HEK293 (cell line): ENCODE measurements at regions not wholly inside any gene's neighbourhood (a gene's known extent, or its start where the extent isn't known, plus 50 kb on each side); places are given as distances from the start of the nearest gene placed in this dataset.
A peak's percentile ranks its signal among the peaks of the same experiment; 100 is the strongest.

Experiments
- CTCF ChIA-PET: fragments of 350-600 bp; formaldehyde crosslinking; extraction: SDS; loops from one replicate; lab custom pipeline; 2021; ENCODE audit warnings: antibody characterized with exemption; lab: Yijun Ruan, JAX
- POLR2A ChIA-PET: fragments of 300-600 bp; formaldehyde crosslinking; extraction: SDS; loops from one replicate; lab custom pipeline; 2020; ENCODE audit warnings: antibody characterized with exemption, inconsistent platforms; lab: Yijun Ruan, JAX
- H3K27ac ChIP-seq: fragments of 200-500 bp; sonication (Bioruptor generic); 2 replicates; pipeline ENCODE4 v1.5.1; 2014; ENCODE audit warnings: low read depth, low read length, control low read depth, inconsistent platforms; ENCODE audit errors: extremely low read depth
- H3K36me3 ChIP-seq, 2 experiments: fragments of 200-500 bp in 1 of 2; sonication (Bioruptor generic) in 1 of 2; 1 replicate in 1 of 2; 2 replicates in 1 of 2; pipeline ENCODE4 v1.5.1; 2014 to 2017; ENCODE audit warnings: inconsistent platforms in 2 of 2, low read length in 2 of 2; ENCODE audit not compliant: control insufficient read depth in 2 of 2, insufficient read depth in 1 of 2
- H3K4me1 ChIP-seq: fragments of 200-500 bp; sonication (Bioruptor generic); 2 replicates; pipeline ENCODE4 v1.5.1; 2014; ENCODE audit warnings: mild to moderate bottlenecking, low read length, inconsistent platforms; ENCODE audit not compliant: control insufficient read depth, insufficient read depth
- H3K4me3 ChIP-seq: 2 replicates; pipeline ENCODE4 v1.5.1; 2011; ENCODE audit warnings: low read depth, mild to moderate bottlenecking, control low read depth, low read length, moderate library complexity
- H3K9me3 ChIP-seq: fragments of 200-500 bp; sonication (Bioruptor generic); 2 replicates; pipeline ENCODE4 v1.5.1; 2014; ENCODE audit warnings: low read depth, low read length, inconsistent platforms; ENCODE audit not compliant: control insufficient read depth, insufficient read depth
- CTCF ChIP-seq: fragments of 450-650 bp; formaldehyde crosslinking; IDR thresholded peaks from 2 replicates; pipeline ENCODE4 v1.5.1; 2016; ENCODE audit warnings: missing biosample characterization, missing genetic modification characterization
- KLF9 ChIP-seq: fragments of 450-650 bp; formaldehyde crosslinking; IDR thresholded peaks from 2 replicates; pipeline ENCODE4 v1.5.1; 2016; ENCODE audit warnings: missing biosample characterization, missing genetic modification characterization, low read depth
- PRDM1 ChIP-seq: fragments of 450-650 bp; formaldehyde crosslinking; IDR thresholded peaks from 2 replicates; pipeline ENCODE4; 2016; ENCODE audit warnings: missing biosample characterization, missing genetic modification characterization
- ZBTB10 ChIP-seq: fragments of 450-650 bp; formaldehyde crosslinking; IDR thresholded peaks from 2 replicates; pipeline ENCODE4 v1.5.1; 2016; ENCODE audit warnings: missing biosample characterization, missing genetic modification characterization
- ZBTB21 ChIP-seq: fragments of 450-650 bp; formaldehyde crosslinking; IDR thresholded peaks from 2 replicates; pipeline ENCODE4 v1.5.1; 2017; ENCODE audit warnings: missing biosample characterization, missing genetic modification characterization
- ZBTB6 ChIP-seq: fragments of 450-650 bp; formaldehyde crosslinking; IDR thresholded peaks from 2 replicates; pipeline ENCODE4 v1.5.1; 2017; ENCODE audit warnings: missing biosample characterization, missing genetic modification characterization
- ZFHX2 ChIP-seq: fragments of 450-650 bp; formaldehyde crosslinking; conservative IDR thresholded peaks from 2 replicates; pipeline ENCODE4 v1.5.1; 2016; ENCODE audit warnings: missing biosample characterization, missing genetic modification characterization
- ZNF18 ChIP-seq: fragments of 450-650 bp; formaldehyde crosslinking; IDR thresholded peaks from 2 replicates; pipeline ENCODE4 v1.5.1; 2016; ENCODE audit warnings: missing biosample characterization, missing genetic modification characterization
- ZNF280C ChIP-seq: fragments of 450-650 bp; formaldehyde crosslinking; IDR thresholded peaks from 2 replicates; pipeline ENCODE4 v1.5.1; 2016; ENCODE audit warnings: missing biosample characterization, missing genetic modification characterization
- ZNF292 ChIP-seq: fragments of 450-650 bp; formaldehyde crosslinking; IDR thresholded peaks from 2 replicates; pipeline ENCODE4 v1.5.1; 2016; ENCODE audit warnings: low read depth, missing biosample characterization, missing genetic modification characterization, borderline replicate concordance
- ZNF398 ChIP-seq: fragments of 450-650 bp; formaldehyde crosslinking; IDR thresholded peaks from 2 replicates; pipeline ENCODE4 v1.5.1; 2017; ENCODE audit warnings: missing biosample characterization, missing genetic modification characterization
- ZNF514 ChIP-seq: fragments of 450-650 bp; formaldehyde crosslinking; IDR thresholded peaks from 2 replicates; pipeline ENCODE4 v1.5.1; 2016; ENCODE audit warnings: missing biosample characterization, missing genetic modification characterization
- ZNF580 ChIP-seq: fragments of 450-650 bp; formaldehyde crosslinking; IDR thresholded peaks from 2 replicates; pipeline ENCODE4 v1.5.1; 2016; ENCODE audit warnings: missing biosample characterization, missing genetic modification characterization
- ZNF654 ChIP-seq: fragments of 450-650 bp; formaldehyde crosslinking; IDR thresholded peaks from 2 replicates; pipeline ENCODE4 v1.5.1; 2016; ENCODE audit warnings: low read depth, missing biosample characterization, missing genetic modification characterization
- ZNF843 ChIP-seq: fragments of 450-650 bp; formaldehyde crosslinking; IDR thresholded peaks from 2 replicates; pipeline ENCODE4 v1.5.1; 2016; ENCODE audit warnings: missing biosample characterization, missing genetic modification characterization
- ZSCAN30 ChIP-seq: fragments of 450-650 bp; IDR thresholded peaks from 2 replicates; pipeline ENCODE4 v1.5.1; 2018; ENCODE audit warnings: missing biosample characterization, mild to moderate bottlenecking, missing genetic modification characterization, moderate library complexity

- H3K36me3 ChIP-seq: no peaks in the 10 kb centered on the region
- TF ChIP-seq ZNF654 (tag by site-specific recombination) (peak; percentile 45), ZBTB21 (tag by site-specific recombination) (no peak), ZNF398 (no peak), ZBTB10 (tag by site-specific recombination) (no peak), KLF9 (no peak), PRDM1 (no peak), ZBTB6 (no peak), ZNF280C (tag by site-specific recombination) (no peak), ZFHX2 (tag by site-specific recombination) (no peak), ZNF514 (tag by site-specific recombination) (no peak), ZNF292 (tag by site-specific recombination) (no peak), ZNF18 (peak; percentile 72), ZNF580 (tag by site-specific recombination) (no peak), ZSCAN30 (0 out of 2 replicates have a peak, but pooled peaks have one; percentile 39), CTCF (tag by site-specific recombination) (peak; percentile 15; the same call in 1 of the 2 replicates), ZNF843 (tag by site-specific recombination) (no peak)
- TF ChIP-seq, all 188 proteins: peak for 4
- Histone ChIP-seq H3K4me1 (no peaks in the 10 kb centered on the region), H3K27ac (no peak overlapping the region), H3K4me3 (no peak overlapping the region), H3K9me3 (no peaks in the 10 kb centered on the region)
- ChIA-PET POLR2A (no interaction called here), CTCF (interaction anchor here (0.6 to 1.6 kb wide), 27 partner anchors 8 to 661 kb away, joined by 3 to 7 read pairs (median 3); no protein-coding TSS in a partner anchor)
Measured at GRCh38 chr2:118202707-118203303, 114.5 kb downstream of the INSIG2 start.
